GM21390 (cell line): ENCODE measurements at regions not wholly inside any gene's neighbourhood (a gene's known extent, or its start where the extent isn't known, plus 50 kb on each side); places are given as distances from the start of the nearest gene placed in this dataset.

ENCODE experiments used
- ATAC-seq: cut with Tn5 transposase; IDR thresholded peaks from one replicate; pipeline ENCODE4 v1.9.1; 2021; ENCODE audit not compliant: unreplicated experiment

DNA sequence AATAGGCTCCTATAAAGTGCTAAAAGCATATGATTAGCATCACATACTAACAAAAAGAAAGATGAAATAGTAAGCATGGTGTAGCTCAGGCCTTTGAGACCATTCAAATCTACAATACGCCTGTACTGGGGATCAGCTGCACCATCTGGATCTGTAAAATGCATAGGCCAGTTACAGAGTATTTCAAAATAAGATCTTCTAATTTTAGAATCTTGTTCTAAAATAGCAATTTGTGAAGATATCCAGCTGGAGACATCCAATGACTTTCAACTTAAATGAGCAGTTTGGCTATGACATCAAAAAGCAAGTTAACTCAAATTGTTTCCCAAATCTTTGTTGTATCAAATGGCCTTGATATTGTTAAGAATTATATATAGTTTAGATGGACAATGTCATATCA, 386.3 kb downstream of the MRPS30 start:
- no peak for ATAC-seq
